Heart left ventricle (tissue), 16 donors: ENCODE measurements at regions not wholly inside any gene's neighbourhood (a gene's known extent, or its start where the extent isn't known, plus 50 kb on each side); places are given as distances from the start of the nearest gene placed in this dataset.

Source experiments
- ATAC-seq, 4 donors: fragments of 200-7000 bp; cut with Tn5 transposase; one replicate each; pipeline ENCODE4 v1.9.1; 2020 to 2022; ENCODE audit warnings: moderate library complexity in 4 of 4, mild to moderate bottlenecking in 3 of 4, moderate number of reproducible peaks in 1 of 4
- DNase-seq, 5 donors: peaks; one replicate each; pipeline ENCODE4 v3.0.0-alpha.2; 2020
- H3K27ac ChIP-seq, 12 donors: fragments of 200-600 bp; sonication (generic) in 4 of 12; one replicate each; pipeline versions ENCODE4 v1.5.0 to v1.8.0; 2016 to 2022; ENCODE audit warnings: mild to moderate bottlenecking in 2 of 12
- H3K27me3 ChIP-seq, 9 donors: fragments of 200-600 bp; sonication (generic) in 2 of 9; one replicate each; pipeline versions ENCODE4 v1.5.1 to v1.8.0; 2016 to 2022; ENCODE audit warnings: mild to moderate bottlenecking in 3 of 9
- H3K36me3 ChIP-seq, 9 donors: fragments of 200-600 bp; sonication (generic) in 2 of 9; one replicate each; pipeline versions ENCODE4 v1.5.0 to v1.8.0; 2018 to 2022; ENCODE audit warnings: mild to moderate bottlenecking in 2 of 9
- H3K4me1 ChIP-seq, 12 donors: fragments of 200-600 bp; sonication (generic) in 4 of 12; one replicate each; pipeline versions ENCODE4 v1.5.0 to v1.8.0; 2016 to 2022; ENCODE audit warnings: mild to moderate bottlenecking in 3 of 12
- H3K4me3 ChIP-seq, 12 donors: fragments of 200-600 bp; sonication (generic) in 4 of 12; one replicate each; pipeline versions ENCODE4 v1.5.0 to v1.8.0; 2017 to 2022; ENCODE audit warnings: mild to moderate bottlenecking in 9 of 12, moderate library complexity in 4 of 12
- H3K9me3 ChIP-seq, 12 donors: fragments of 200-600 bp; sonication (generic) in 4 of 12; one replicate each; pipeline versions ENCODE4 v1.5.0 to v1.8.0; 2016 to 2022; ENCODE audit warnings: mild to moderate bottlenecking in 1 of 12
- POLR2A ChIP-seq, 2 donors: fragments of 450-650 bp; IDR thresholded peaks; one replicate each; pipeline ENCODE4 v1.6.1; 2017; ENCODE audit warnings: antibody characterized with exemption in 2 of 2, mild to moderate bottlenecking in 2 of 2, moderate library complexity in 2 of 2
- WGBS, 4 donors: extraction: QIAGEN DNeasy Blood & Tissue Kit in 2 of 4; methylation state at CpG; one replicate each; pipeline versions ENCODE4 v1.1.5 to v1.1.7; 2013 to 2018; 5-methylcytosine and 5-hydroxymethylcytosine counted together
- intact Hi-C, 10 donors: fragments of 100-400 bp; cut with DNase I; formaldehyde crosslinking; loops; one replicate each; pipeline versions ENCODE4 v1.11.1 to v1.14.2; 2022
- TF ChIP-seq, protein P1 (sequence below), 12 donors: fragments of 200-600 bp; sonication (generic) in 4 of 12; IDR thresholded peaks; one replicate each; pipeline versions ENCODE4 v1.5.0 to v1.8.0; 2018 to 2022; ENCODE audit warnings: antibody characterized with exemption in 12 of 12, mild to moderate bottlenecking in 5 of 12
- donor health status: ischemic (EF 13 %, LVEDD 7.1; RV severe dilation, severe dysfunction).
- donor health status: healthy with polysubstance abuse.
- donor health status: DM: no; HTN: yes; CAD: no.
- donor health status: DM: no; HTN: no; CAD: no.
- donor health status: ischemic (EF 25% LVEDD 6.9; RV normal size, moderate dysfunction).
- donor health status: ischemic (EF 25% LVEDD 5.7; RV mildly dilated, moderate dysfunction).
- donor health status: healthy.
- donor health status: DM: yes; HTN: yes; CAD: no.
- donor health status: ischemic (EF 35%, LVEDD 5.7; RV mildly dilated, moderate dysfunction).
- donor health status: nonischemic (EF 11% LVEDD 7.7; RV severe dilation, severe dysfunction).
- donor health status: DM: yes; HTN: yes; CAD: no.
- donor health status: PGD.
- donor health status: ischemic (EF 29% LVEDD 5.4; RV normal size, mild dysfunction).
- donor health status: nonischemic (EF 23%, LVEDD 6.1; RV moderate dilation, normal function).

DNA sequence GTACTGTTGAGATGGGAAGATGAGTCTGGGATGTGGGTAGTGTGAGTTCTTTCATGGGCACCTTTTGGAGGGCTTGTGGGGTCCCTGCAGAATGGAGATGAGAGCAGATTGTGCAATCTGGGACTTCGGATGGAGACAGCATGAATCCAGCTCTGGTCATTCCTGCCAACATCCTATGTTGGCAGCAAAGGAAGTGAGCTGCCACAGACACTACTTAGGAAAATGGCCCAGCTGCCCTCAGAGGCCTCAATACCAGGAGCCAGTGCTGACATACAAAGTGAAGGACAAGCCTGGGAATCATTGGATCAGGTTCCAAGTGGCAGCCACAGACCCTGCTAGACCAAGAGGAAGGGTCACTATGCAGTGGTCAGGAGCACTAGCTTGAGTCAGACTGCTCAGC lies 402.8 kb downstream of the CDK5RAP2 start:
- Histone ChIP-seq H3K9me3 (no peaks in the 10 kb centered on the region), H3K4me3 (no peak overlapping the region), H3K27ac (no peak overlapping the region), H3K4me1 (no peaks in the 10 kb centered on the region), H3K27me3 (no peaks in the 10 kb centered on the region), H3K36me3 (no peaks in the 10 kb centered on the region)
- ATAC-seq (no peak), DNase-seq (no peak)
- no peak for TF ChIP-seq POLR2A (IDR thresholded peaks at IDR 0.05)
- TF ChIP-seq, protein P1, sequence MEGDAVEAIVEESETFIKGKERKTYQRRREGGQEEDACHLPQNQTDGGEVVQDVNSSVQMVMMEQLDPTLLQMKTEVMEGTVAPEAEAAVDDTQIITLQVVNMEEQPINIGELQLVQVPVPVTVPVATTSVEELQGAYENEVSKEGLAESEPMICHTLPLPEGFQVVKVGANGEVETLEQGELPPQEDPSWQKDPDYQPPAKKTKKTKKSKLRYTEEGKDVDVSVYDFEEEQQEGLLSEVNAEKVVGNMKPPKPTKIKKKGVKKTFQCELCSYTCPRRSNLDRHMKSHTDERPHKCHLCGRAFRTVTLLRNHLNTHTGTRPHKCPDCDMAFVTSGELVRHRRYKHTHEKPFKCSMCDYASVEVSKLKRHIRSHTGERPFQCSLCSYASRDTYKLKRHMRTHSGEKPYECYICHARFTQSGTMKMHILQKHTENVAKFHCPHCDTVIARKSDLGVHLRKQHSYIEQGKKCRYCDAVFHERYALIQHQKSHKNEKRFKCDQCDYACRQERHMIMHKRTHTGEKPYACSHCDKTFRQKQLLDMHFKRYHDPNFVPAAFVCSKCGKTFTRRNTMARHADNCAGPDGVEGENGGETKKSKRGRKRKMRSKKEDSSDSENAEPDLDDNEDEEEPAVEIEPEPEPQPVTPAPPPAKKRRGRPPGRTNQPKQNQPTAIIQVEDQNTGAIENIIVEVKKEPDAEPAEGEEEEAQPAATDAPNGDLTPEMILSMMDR (IDR thresholded peaks at IDR 0.05): no peak
- intact Hi-C loops: no loop called here
- 64 to 80% (median 70%) methylated on average over 1 of the region's 1 CpG for WGBS, 4 donors

DNA sequence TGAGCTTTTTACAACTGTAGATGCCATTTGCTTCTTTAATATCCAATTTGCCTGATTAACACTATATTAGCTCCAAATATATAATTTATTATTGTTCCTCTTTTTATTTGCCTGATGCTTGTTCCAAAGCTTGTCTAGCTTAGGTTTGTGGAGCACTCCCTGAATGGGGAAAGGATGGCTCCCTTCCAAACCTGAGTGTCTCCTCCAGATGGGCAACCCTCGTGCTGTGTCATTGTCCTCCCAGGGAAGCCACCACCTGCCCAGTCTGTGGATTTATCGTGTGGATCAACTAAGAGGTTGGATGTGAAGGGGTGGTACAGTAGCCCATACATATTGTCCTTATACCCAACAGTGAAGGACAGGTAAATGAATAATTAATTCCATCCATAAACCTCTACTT lies 404.9 kb downstream of the CDK5RAP2 start:
- WGBS, 4 donors: 70 to 80% (median 76%) methylated on average over 2 of the region's 2 CpGs
- peaks cover 0 to 13% (median 0%) of the 10 kb centered on the region in 9 donors for H3K27me3 ChIP-seq
- H3K4me3 ChIP-seq: no peak overlapping the region
- intact Hi-C loops: no loop called here
- no peak for DNase-seq
- ATAC-seq: no peak
- H3K4me1 ChIP-seq: no peaks in the 10 kb centered on the region
- no peaks in the 10 kb centered on the region for H3K9me3 ChIP-seq
- TF ChIP-seq, protein P1 (IDR thresholded peaks at IDR 0.05): no peak
- no peak for TF ChIP-seq POLR2A (IDR thresholded peaks at IDR 0.05)
- H3K36me3 ChIP-seq: no peaks in the 10 kb centered on the region
- no peak overlapping the region for H3K27ac ChIP-seq

DNA sequence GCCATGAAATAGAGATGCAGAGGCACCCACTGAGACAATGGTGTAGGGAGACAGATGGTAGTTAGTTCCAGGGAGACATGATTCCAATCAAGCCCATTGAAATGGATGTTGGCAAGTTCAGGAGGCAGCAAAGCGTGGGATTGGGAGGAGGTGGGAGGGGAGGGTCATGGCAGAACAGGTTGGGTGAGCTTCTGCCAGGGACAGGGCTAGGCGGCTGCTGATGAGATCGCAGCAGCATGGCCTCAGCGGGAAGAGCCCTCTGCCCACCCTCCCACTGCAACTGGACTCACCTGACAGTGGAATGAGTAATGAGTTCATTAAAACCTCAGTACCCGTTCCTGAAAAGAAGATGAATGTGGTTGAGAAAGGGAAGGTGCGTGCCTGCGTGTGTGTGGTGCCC lies 418.2 kb downstream of the CDK5RAP2 start:
- Histone ChIP-seq H3K36me3 (no peaks in the 10 kb centered on the region), H3K4me1 (no peaks in the 10 kb centered on the region), H3K27me3 (no peaks in the 10 kb centered on the region), H3K9me3 (no peaks in the 10 kb centered on the region), H3K4me3 (no peak overlapping the region), H3K27ac (no peak overlapping the region)
- WGBS, 4 donors: 79 to 83% (median 80%) methylated on average over 7 of the region's 7 CpGs
- ATAC-seq (no peak), DNase-seq (no peak)
- intact Hi-C loops: no loop called here
- TF ChIP-seq, protein P1 (IDR thresholded peaks at IDR 0.05): no peak
- TF ChIP-seq POLR2A (IDR thresholded peaks at IDR 0.05): no peak

DNA sequence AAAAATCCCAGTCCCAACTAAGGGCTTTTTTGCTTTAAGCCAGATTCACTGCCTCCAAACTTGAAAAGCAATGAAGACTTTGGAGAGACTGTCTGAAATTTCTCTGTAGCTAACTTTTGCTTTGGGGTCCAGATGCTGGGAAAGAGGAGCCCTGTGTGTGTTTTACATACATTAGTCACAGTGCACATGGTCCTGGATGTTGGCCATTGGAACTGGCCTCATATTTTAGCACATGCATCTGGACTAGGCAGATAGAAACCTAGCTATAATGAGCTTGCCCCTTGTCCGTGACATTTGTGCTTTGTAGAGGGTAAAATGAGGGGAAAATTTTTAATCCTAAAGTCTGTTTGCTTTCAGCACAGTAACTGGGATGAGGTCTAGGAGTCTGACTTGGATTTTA lies 421.7 kb downstream of the CDK5RAP2 start:
- H3K36me3 ChIP-seq: no peaks in the 10 kb centered on the region

More for the DNA sequence above, 421.7 kb downstream of the CDK5RAP2 start:
- H3K27ac ChIP-seq: no peak overlapping the region
- no peaks in the 10 kb centered on the region for H3K27me3 ChIP-seq
- H3K4me3 ChIP-seq: no peak overlapping the region
- 82 to 89% (median 85%) methylated on average over 1 of the region's 1 CpG for WGBS, 4 donors
- no peaks in the 10 kb centered on the region for H3K4me1 ChIP-seq
- no peaks in the 10 kb centered on the region for H3K9me3 ChIP-seq
- intact Hi-C loops: loop anchor here in 1 of 10 donors (10.0 kb wide), 1 partner anchor 57 kb away; no protein-coding TSS in a partner anchor
- DNase-seq: no peak
- no peak for ATAC-seq
- TF ChIP-seq, protein P1 (IDR thresholded peaks at IDR 0.05): no peak
- TF ChIP-seq POLR2A (IDR thresholded peaks at IDR 0.05): no peak
